ENCODE measurements at regions not wholly inside any gene's neighbourhood (a gene's known extent, or its start where the extent isn't known, plus 50 kb on each side); places are given as distances from the start of the nearest gene placed in this dataset.
A peak's percentile ranks its signal among the peaks of the same experiment; 100 is the strongest.

DNA sequence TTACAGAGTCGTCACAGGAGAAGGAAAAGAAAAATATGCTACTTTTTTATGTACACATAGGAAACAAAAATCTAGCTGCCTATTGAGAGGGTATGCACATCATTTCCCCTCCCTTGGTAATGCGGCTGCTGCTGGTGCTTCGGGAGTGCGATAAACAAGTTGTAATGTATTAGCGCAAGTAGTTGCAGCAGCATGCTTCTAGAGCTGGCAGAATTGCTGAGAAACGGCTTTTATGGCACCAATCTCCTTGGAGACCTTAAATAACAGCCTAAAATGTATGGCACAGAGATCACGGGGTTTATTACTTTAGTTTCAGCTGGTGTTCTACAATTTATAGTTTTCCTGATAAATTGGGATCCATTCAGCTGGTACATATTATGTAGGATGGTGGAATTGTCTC lies 447.6 kb upstream of the TMPO start:
- DNase-seq = no peak

DNA sequence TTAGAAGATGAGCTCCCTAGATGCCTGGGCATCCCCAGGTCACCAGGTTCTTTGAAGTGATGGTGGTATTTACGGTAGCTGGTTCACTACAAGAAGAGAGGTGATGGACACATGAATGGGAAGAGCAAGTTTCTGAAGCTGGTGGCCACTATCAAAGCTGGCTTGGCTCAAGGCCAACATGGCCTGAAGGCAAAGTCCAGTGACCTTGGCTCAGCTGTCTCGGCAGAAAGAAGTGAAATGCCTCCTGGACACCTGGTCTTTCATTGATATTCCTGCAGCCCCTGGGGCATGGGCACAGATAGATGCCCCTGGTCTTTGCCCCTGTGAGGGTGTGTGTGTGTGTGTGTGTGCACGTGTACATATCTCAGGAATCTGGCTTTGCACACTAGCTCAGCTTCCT lies 441.8 kb upstream of the TMPO start:
- peak; percentile 21 for DNase-seq

DNA sequence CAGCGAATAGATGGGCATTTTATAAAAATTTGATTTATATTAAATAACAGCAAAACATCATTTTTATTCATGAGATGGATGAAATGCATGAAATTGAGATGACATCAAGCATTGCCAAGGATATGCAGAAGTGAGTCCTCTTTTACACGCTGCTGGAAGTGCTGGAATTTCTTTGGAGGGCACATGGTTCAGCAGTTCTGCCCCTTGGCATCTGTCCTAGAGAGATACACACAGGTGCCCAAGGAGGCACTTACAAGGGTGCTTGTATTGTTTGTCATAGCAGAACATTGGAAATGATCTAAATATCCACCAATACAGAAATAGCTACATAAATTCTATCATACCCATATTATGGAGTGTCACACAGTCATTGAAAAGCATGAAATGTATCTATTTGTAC lies 441.1 kb upstream of the TMPO start:
- DNase-seq = no peak

DNA sequence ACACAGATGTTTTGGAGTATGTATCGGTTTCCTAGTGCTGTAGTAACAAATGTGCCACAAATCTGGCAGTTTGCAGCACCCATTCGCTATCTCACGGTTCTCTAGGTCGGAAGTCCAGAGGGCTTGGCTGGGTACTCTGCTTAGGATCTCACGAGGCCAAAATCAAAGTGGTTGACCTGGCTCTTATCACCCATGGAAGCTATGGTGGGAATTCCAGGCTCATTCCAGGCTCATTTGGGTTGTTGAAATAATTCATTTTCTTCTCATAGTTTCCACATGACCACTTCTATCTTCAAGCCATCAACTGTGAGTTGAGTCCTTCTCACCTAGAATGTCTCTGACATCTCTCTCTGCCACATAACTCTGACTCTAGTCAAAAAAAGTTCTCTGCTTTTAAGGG lies 431.0 kb upstream of the TMPO start:
- no peak for DNase-seq

- DNase-seq = peak; percentile 19
Observed at GRCh38 chr12:98085046-98085755, 430.2 kb upstream of the TMPO start.

- peak; percentile 58 for DNase-seq
Observed at GRCh38 chr12:98090731-98091130, 424.7 kb upstream of the TMPO start.

DNA sequence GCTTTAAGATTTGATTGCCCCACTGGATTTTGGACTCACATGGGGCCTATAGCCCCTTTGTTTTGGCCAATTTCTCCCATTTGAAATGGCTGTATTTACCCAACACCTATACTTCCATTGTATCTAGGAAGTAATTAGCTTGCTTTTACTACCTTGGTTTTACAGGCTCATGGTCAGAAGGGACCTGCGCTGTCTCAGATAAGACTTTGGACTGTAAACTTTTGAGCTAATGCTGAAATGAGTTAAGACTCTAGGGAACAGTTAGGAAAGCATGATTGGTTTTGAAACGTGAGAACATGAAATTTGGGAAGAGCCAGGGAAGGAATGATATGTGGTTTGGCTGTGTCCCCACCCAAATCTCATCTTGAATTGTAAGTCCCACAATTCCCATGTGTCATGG lies 419.0 kb upstream of the TMPO start:
- no peak for DNase-seq

GRCh38 chr12:98106031-98106683 lies 409.2 kb upstream of the TMPO start:
- no peak for DNase-seq

GRCh38 chr12:98109266-98109665 lies 406.1 kb upstream of the TMPO start:
- peak; percentile 80 for DNase-seq

DNA sequence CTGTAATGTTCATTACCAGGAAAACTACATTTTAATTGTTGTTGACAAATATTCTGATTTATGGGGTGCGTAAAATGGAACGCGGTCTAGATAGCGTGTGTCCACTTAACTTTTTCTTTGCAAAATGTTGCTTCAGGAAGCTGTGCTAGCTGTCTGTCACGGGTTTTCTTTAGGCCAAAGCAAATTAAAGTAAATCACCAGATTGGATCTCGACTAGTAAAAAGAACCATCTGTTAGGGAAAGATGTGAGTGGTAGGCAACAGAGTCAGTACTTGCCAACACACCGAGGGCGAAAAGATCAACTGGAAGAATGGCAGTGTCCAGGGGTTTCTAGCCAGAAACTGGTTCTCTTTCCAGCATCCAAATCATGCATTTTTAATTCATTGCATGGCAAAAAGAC lies 404.9 kb upstream of the TMPO start:
- DNase-seq = peak; percentile 56

DNA sequence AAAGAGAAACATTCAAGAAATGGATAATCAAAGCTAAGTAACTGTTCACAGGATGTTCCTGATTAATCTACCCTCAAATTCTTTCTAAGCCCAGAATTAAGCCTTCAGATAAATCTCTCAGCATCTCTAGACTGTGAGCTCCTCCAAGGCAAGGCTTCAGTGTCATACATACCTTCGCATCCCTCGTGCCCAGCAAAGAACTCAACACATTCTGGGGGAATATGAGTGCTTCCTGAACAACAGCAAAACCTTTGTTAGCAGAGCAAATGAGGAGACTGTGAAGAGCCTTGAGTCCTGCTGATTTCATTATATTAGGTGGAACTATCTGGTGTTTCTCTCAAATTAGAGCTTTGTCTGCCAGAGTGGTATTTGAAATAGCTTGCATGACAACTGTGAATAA lies 401.8 kb upstream of the TMPO start:
- no peak for DNase-seq

- DNase-seq = peak; percentile 93
Observed at GRCh38 chr12:98121963-98122362, 393.4 kb upstream of the TMPO start.

DNA sequence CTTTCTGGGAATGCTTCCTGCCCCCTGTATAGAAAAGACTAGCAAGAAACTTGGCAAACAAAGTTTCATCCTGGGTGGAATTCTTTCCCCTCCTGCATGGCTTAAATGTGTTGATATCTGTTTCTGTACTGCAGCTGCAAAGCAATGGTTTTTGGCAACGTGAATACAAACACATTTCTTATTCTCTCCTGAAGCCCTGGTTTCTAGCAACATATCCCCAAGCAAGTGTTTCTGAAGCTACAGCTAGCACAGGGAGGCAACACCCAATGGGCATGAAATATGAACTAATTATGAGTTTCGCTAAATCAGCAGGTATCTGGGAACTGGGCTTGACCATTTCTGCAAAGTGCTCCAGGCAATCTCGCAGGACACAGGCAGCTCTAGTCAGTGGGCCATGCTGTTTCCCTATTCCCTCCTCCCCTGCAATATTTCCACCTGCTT lies 392.3 kb upstream of the TMPO start:
- peak; percentile 95 for DNase-seq

DNA sequence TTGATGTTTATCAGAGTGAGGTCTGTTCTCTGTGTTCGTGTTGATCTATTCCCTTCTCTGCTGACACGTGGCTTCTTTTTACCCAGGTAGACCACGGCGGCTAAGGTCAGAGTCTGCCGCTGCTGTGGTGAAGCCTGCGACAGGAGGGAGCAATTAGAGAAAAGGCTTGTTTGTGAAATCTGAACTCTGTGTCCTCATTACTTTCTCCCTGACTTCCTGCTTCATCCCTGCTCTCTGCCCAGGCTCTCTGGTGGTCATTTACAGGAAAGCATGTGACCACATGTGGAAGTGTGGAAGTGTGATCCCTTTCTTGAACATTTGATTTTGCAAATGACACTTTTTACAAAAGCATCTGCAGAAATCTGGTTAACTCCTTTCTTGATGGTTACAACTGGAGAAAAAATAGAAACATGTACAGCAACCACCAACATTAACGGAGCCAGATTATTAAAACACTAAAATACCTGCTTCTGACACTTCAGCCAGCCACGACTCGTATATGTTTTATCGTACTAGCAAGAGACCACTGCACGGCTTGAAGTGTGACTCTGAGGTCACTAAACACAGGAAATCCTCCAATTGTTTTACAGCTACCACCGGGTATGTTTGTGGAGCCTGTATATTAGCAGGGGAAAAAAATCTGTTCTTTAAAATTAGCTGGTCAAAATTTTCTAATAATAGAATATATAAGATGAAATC lies 388.6 kb upstream of the TMPO start:
- peak; percentile 87 for DNase-seq

- DNase-seq = peak; percentile 19
Observed at GRCh38 chr12:98127336-98127679, 388.1 kb upstream of the TMPO start.

GRCh38 chr12:98127854-98128253 lies 387.5 kb upstream of the TMPO start:
- no peak for DNase-seq

GRCh38 chr12:98136544-98136943 lies 378.8 kb upstream of the TMPO start:
- no peak for DNase-seq

DNA sequence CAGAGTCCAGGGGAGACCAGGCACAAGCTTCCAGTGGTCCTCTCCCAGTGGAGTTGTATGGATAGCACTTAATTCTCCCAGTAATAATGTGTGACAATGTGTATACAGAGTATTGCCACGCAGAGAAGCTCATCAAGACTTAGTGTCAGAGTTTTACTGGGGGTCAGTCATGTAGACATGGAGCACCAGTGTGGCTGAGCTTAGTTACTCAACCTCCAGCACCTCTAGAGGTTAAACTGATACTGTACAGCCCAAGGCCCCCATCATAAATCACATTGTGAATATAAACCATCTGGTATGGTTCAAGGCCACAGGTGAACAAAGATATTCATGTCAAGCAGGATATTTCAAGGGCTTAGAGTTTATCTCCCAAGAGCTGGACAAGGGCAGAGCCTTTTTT lies 378.1 kb upstream of the TMPO start:
- DNase-seq = peak; percentile 46

DNA sequence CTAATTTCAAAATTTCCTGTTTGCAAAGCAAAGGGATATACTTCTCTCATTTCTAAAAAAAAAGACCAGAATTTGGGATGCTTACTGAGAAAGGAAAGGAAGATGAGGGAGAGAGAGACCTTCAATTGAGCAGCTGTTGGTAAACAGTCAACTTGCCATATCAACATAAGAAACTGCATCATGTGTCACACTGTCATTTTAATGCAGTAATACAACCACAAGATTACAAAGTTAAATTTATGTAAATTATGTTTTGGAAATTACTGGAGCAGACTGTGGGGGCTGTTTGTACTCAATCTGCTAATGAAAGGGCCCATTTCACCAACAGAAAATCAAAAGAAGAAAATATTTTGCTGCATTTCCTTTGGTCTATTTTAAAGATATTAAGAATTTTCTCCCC lies 370.4 kb upstream of the TMPO start:
- DNase-seq = no peak

DNA sequence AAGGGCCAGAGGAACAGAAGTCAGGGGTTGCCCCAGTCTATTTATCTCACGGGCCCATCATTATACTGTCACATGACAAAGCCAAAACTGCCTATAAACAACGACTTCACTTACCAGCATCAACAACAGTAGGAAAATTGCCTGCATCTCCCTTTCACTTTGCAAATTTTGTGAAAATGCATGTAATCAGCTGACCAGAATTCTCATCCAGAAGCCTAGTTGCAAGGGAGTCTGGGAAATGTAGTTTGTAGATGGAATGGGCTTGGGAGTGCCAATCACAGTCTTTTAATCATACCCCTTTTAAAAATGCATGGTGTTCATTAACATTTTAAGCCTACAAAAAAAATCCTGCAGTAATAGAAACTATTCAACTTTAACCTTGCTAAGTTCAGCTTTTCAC lies 369.3 kb upstream of the TMPO start:
- DNase-seq = no peak

DNA sequence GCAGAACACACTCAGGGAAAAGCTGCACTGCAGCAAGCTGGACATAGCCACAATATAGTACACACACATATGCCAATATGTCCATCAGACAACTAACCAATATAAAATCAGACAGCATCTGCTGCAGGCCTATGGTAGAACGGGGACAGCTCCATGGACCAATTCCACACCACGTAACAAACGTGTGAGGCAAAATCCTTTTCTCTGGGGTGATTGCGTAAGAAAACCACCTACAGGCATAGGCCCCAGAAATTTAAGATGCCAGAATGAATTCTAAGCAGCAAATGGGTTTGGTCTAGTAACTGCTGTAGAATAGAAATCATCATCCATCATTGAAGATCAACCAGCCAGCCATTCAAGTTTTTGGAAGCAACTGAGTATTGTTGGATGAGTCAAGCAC lies 368.9 kb upstream of the TMPO start:
- DNase-seq = no peak

DNA sequence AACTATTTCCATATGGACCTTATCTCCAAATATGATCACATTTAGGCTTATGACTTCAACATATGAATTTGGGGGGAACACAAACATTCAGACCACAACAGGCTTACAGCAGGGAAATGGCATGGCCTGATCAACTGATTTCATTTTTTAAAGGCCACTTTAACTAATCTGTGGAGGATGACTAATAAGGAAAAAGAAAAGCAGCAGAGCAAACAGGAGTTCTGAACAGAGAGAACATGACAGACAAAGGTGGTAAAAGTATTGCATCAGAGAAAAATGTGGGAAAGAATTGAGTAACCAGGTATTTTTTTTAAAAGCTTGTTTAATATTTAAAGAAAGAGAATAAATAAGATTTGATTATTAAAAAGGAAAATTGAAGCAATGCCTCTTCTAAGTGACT lies 366.1 kb upstream of the TMPO start:
- no peak for DNase-seq

- DNase-seq = no peak
Observed at GRCh38 chr12:98149691-98150210, 365.6 kb upstream of the TMPO start.

DNA sequence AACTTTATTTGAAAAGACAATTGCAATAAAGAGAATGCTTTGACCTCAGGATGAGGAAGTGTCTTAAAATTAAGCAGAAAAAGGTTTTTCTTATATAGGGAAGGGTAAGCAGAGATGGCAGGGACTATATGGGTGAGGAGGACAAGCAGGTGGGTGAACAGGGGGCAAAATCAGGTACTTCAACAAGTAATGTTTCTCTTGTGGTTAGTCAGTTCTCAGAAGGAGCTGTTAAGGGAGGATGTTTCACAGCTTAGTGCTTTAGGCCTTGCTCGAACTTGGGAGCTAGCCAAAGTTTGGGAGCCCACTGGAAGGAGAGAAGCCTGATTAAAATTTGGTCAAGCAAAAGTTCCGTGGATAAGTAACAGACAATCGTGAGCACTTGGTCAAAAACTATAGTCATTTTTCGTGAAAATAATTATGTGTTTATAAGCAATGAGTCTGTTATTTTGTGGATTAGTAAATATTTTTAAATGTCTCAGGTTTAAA lies 364.2 kb upstream of the TMPO start:
- no peak for DNase-seq

All from NCI-H69 (cell line).